ENCODE measurements at regions not wholly inside any gene's neighbourhood (a gene's known extent, or its start where the extent isn't known, plus 50 kb on each side); places are given as distances from the start of the nearest gene placed in this dataset.
A peak's percentile ranks its signal among the peaks of the same experiment; 100 is the strongest.

- DNase-seq = no peak
Observed at GRCh38 chr10:4661511-4662255, 164.3 kb upstream of the AKR1E2 start.

- DNase-seq = no peak
Observed at GRCh38 chr10:4658777-4659176, 167.2 kb upstream of the AKR1E2 start.

- peak; percentile 8 for DNase-seq
Observed at GRCh38 chr10:4656576-4657194, 169.3 kb upstream of the AKR1E2 start.

GRCh38 chr10:4655879-4656278, 170.1 kb upstream of the AKR1E2 start:
- DNase-seq = no peak

GRCh38 chr10:4655406-4655805, 170.6 kb upstream of the AKR1E2 start:
- no peak for DNase-seq

- no peak for DNase-seq
Observed at GRCh38 chr10:4654496-4654895, 171.5 kb upstream of the AKR1E2 start.

GRCh38 chr10:4653160-4653559, 172.8 kb upstream of the AKR1E2 start:
- DNase-seq = no peak

- DNase-seq = no peak
Observed at GRCh38 chr10:4652111-4653010, 173.6 kb upstream of the AKR1E2 start.

- DNase-seq = no peak
Observed at GRCh38 chr10:4651404-4652037, 174.5 kb upstream of the AKR1E2 start.

GRCh38 chr10:4650582-4650981, 175.4 kb upstream of the AKR1E2 start:
- DNase-seq = no peak

- DNase-seq = no peak
Observed at GRCh38 chr10:4649886-4650508, 176.0 kb upstream of the AKR1E2 start.

GRCh38 chr10:4649471-4649870, 176.5 kb upstream of the AKR1E2 start:
- no peak for DNase-seq

GRCh38 chr10:4648999-4649398, 177.0 kb upstream of the AKR1E2 start:
- no peak for DNase-seq

- no peak for DNase-seq
Observed at GRCh38 chr10:4647109-4647785, 178.8 kb upstream of the AKR1E2 start.

GRCh38 chr10:4646547-4646946, 179.5 kb upstream of the AKR1E2 start:
- no peak for DNase-seq

GRCh38 chr10:4645836-4646235, 180.2 kb upstream of the AKR1E2 start:
- no peak for DNase-seq

- no peak for DNase-seq
Observed at GRCh38 chr10:4643471-4643870, 182.5 kb upstream of the AKR1E2 start.

- DNase-seq = no peak
Observed at GRCh38 chr10:4639960-4640359, 186.0 kb upstream of the AKR1E2 start.

GRCh38 chr10:4638099-4638498, 187.9 kb upstream of the AKR1E2 start:
- DNase-seq = no peak

- no peak for DNase-seq
Observed at GRCh38 chr10:4637657-4638056, 188.3 kb upstream of the AKR1E2 start.

GRCh38 chr10:4635883-4636282, 190.1 kb upstream of the AKR1E2 start:
- DNase-seq = peak; percentile 11

GRCh38 chr10:4635388-4635787, 190.6 kb upstream of the AKR1E2 start:
- peak; percentile 16 for DNase-seq

Measured in NCI-H526 treated with DMSO at 0.1 percent for 48 hours (cell line).